Ishikawa (cell line): ENCODE measurements at regions not wholly inside any gene's neighbourhood (a gene's known extent, or its start where the extent isn't known, plus 50 kb on each side); places are given as distances from the start of the nearest gene placed in this dataset.

ENCODE experiments used
- CEBPB ChIP-seq: IDR thresholded peaks from 2 replicates; pipeline ENCODE4 v1.6.1; 2012
- CREB1 ChIP-seq: IDR thresholded peaks from 2 replicates; pipeline ENCODE4 v1.6.1; 2012; ENCODE audit warnings: low read depth
- EGR1 ChIP-seq: IDR thresholded peaks from 2 replicates; pipeline ENCODE4 v1.6.1; 2012
- EP300 ChIP-seq: IDR thresholded peaks from 2 replicates; pipeline ENCODE4 v1.6.1; 2012; ENCODE audit warnings: borderline replicate concordance
- FOXM1 ChIP-seq: IDR thresholded peaks from 2 replicates; pipeline ENCODE4 v1.6.1; 2012; ENCODE audit warnings: low read depth, borderline replicate concordance
- MAX ChIP-seq: IDR thresholded peaks from 2 replicates; pipeline ENCODE4 v1.6.1; 2012
- NFIC ChIP-seq: IDR thresholded peaks from 2 replicates; pipeline ENCODE4 v1.6.1; 2012
- RAD21 ChIP-seq: IDR thresholded peaks from 2 replicates; pipeline ENCODE4 v1.6.1; 2012; ENCODE audit warnings: low read depth
- REST ChIP-seq: IDR thresholded peaks from 2 replicates; pipeline ENCODE4 v1.6.1; 2012; ENCODE audit warnings: low read depth, mild to moderate bottlenecking
- TAF1 ChIP-seq: IDR thresholded peaks from 2 replicates; pipeline ENCODE4 v1.6.1; 2012; ENCODE audit warnings: low read depth, mild to moderate bottlenecking
- TCF12 ChIP-seq: IDR thresholded peaks from 2 replicates; pipeline ENCODE4 v1.6.1; 2012; ENCODE audit warnings: low read depth
- TEAD4 ChIP-seq: IDR thresholded peaks from 2 replicates; pipeline ENCODE4 v1.6.1; 2012
- USF1 ChIP-seq: IDR thresholded peaks from 2 replicates; pipeline ENCODE4 v1.6.1; 2012
- YY1 ChIP-seq: IDR thresholded peaks from 2 replicates; pipeline ENCODE4 v1.6.1; 2012; ENCODE audit warnings: low read depth
- ZBTB7A ChIP-seq: IDR thresholded peaks from 2 replicates; pipeline ENCODE4 v1.6.1; 2012; ENCODE audit warnings: low read depth

GRCh38 chr2:220562375-220563140 is 935.1 kb downstream of the SLC4A3 start:
- TF ChIP-seq USF1: no peak
- no peak for TF ChIP-seq TCF12
- TF ChIP-seq ZBTB7A: no peak
- TF ChIP-seq YY1: no peak

- no peak for TF ChIP-seq CEBPB
- TF ChIP-seq YY1: no peak
- TF ChIP-seq EGR1: no peak
- TF ChIP-seq ZBTB7A: no peak
- no peak for TF ChIP-seq USF1
- TF ChIP-seq TCF12: no peak
Measured at GRCh38 chr2:220568296-220568695, 940.9 kb downstream of the SLC4A3 start.

- no peak for TF ChIP-seq CEBPB
- TF ChIP-seq RAD21: no peak
- no peak for TF ChIP-seq ZBTB7A
- no peak for TF ChIP-seq REST
- no peak for TF ChIP-seq YY1
- no peak for TF ChIP-seq EP300
- no peak for TF ChIP-seq EGR1
- TF ChIP-seq TAF1: no peak
- TF ChIP-seq MAX: no peak
- no peak for TF ChIP-seq TCF12
- TF ChIP-seq USF1: no peak
- TF ChIP-seq CREB1: no peak
- TF ChIP-seq NFIC: no peak
- TF ChIP-seq TEAD4: no peak
- TF ChIP-seq FOXM1: no peak
Measured at GRCh38 chr2:220569112-220569897, 941.9 kb downstream of the SLC4A3 start.

- TF ChIP-seq NFIC (no peak), EGR1 (no peak), USF1 (no peak), TAF1 (no peak), REST (no peak), CEBPB (no peak), EP300 (no peak), TEAD4 (no peak), FOXM1 (no peak), MAX (no peak), TCF12 (no peak), RAD21 (no peak), YY1 (no peak), CREB1 (no peak), ZBTB7A (no peak)
Measured at GRCh38 chr2:220572385-220572784, 945.0 kb downstream of the SLC4A3 start.

GRCh38 chr2:220574038-220574437 is 946.6 kb downstream of the SLC4A3 start:
- TF ChIP-seq CEBPB: no peak
